ENCODE measurements at regions not wholly inside any gene's neighbourhood (a gene's known extent, or its start where the extent isn't known, plus 50 kb on each side); places are given as distances from the start of the nearest gene placed in this dataset.
A peak's percentile ranks its signal among the peaks of the same experiment; 100 is the strongest.

- H3K4me3 ChIP-seq (replicated peaks in 1 of 4; ENCODE audit: control extremely low read depth in 1 of 4, insufficient read depth in 1 of 4, low read depth in 3 of 4, low read length in 4 of 4), result peak overlapping the region in 1 of 4 experiments; percentile 30
Observed at GRCh38 chr2:147636238-147636882, 208.5 kb upstream of the ACVR2A start.

GRCh38 chr2:147634826-147635225, 210.0 kb upstream of the ACVR2A start:
- no peak for DNase-seq (ENCODE audit: low read depth in 2 of 2)

More at GRCh38 chr2:147636238-147636882, 208.5 kb upstream of the ACVR2A start:
- no peaks in the 10 kb centered on the region for H3K4me1 ChIP-seq (ENCODE audit: control insufficient read depth, extremely low read depth, insufficient read depth, low read length)
- H4K20me1 ChIP-seq (ENCODE audit: control insufficient read depth, extremely low read depth, insufficient read depth, low read length), result no peaks in the 10 kb centered on the region
- no peaks in the 10 kb centered on the region for H3K36me3 ChIP-seq (ENCODE audit: control insufficient read depth, insufficient read depth, low read length)
- no peaks in the 10 kb centered on the region for H3K27me3 ChIP-seq (ENCODE audit: control insufficient read depth, insufficient read depth, low read length)
- no peak overlapping the region for H2AFZ ChIP-seq (ENCODE audit: low read length)
- H3K9ac ChIP-seq (ENCODE audit: insufficient read depth, low read length), result no peak overlapping the region
- peak; percentile 92 for DNase-seq (ENCODE audit: low read depth in 2 of 2)
- TF ChIP-seq EZH2 (IDR thresholded peaks at IDR 0.05; ENCODE audit: low read length, missing control alignments) (no peak), CTCF (conservative IDR thresholded peaks at IDR 0.05 in 1 of 2, IDR thresholded peaks at IDR 0.05 in 1 of 2; ENCODE audit: low read depth in 1 of 2, low read length in 2 of 2) (no peak)
- H3K79me2 ChIP-seq (ENCODE audit: control insufficient read depth, insufficient read depth, low read length), result no peaks in the 10 kb centered on the region
- H3K4me2 ChIP-seq (ENCODE audit: extremely low read depth, insufficient read depth, low read length), result no peak overlapping the region
- H3K27ac ChIP-seq (ENCODE audit: insufficient read depth, low read length), result no peak overlapping the region
- no peaks in the 10 kb centered on the region for H3K9me3 ChIP-seq (ENCODE audit: control insufficient read depth, insufficient read depth, low read depth, low read length)

GRCh38 chr2:147632198-147632597, 212.6 kb upstream of the ACVR2A start:
- Histone ChIP-seq H3K27ac (ENCODE audit: insufficient read depth, low read length) (no peak overlapping the region), H2AFZ (ENCODE audit: low read length) (no peak overlapping the region), H3K9me3 (ENCODE audit: control insufficient read depth, insufficient read depth, low read depth, low read length) (no peaks in the 10 kb centered on the region), H3K9ac (ENCODE audit: insufficient read depth, low read length) (no peak overlapping the region), H3K79me2 (ENCODE audit: control insufficient read depth, insufficient read depth, low read length) (no peaks in the 10 kb centered on the region), H3K4me2 (ENCODE audit: extremely low read depth, insufficient read depth, low read length) (no peak overlapping the region), H3K36me3 (ENCODE audit: control insufficient read depth, insufficient read depth, low read length) (no peaks in the 10 kb centered on the region), H3K4me3 (replicated peaks in 1 of 4; ENCODE audit: control extremely low read depth in 1 of 4, insufficient read depth in 1 of 4, low read depth in 3 of 4, low read length in 4 of 4) (no peak overlapping the region), H4K20me1 (ENCODE audit: control insufficient read depth, extremely low read depth, insufficient read depth, low read length) (no peaks in the 10 kb centered on the region), H3K4me1 (ENCODE audit: control insufficient read depth, extremely low read depth, insufficient read depth, low read length) (no peaks in the 10 kb centered on the region), H3K27me3 (ENCODE audit: control insufficient read depth, insufficient read depth, low read length) (no peaks in the 10 kb centered on the region)
- TF ChIP-seq EZH2 (IDR thresholded peaks at IDR 0.05; ENCODE audit: low read length, missing control alignments), result no peak
- TF ChIP-seq CTCF (conservative IDR thresholded peaks at IDR 0.05 in 1 of 2, IDR thresholded peaks at IDR 0.05 in 1 of 2; ENCODE audit: low read depth in 1 of 2, low read length in 2 of 2), result no peak
- DNase-seq (ENCODE audit: low read depth in 2 of 2), result peak; percentile 7 to 35

More at GRCh38 chr2:147634826-147635225, 210.0 kb upstream of the ACVR2A start:
- Histone ChIP-seq H2AFZ (ENCODE audit: low read length) (no peak overlapping the region), H3K9me3 (ENCODE audit: control insufficient read depth, insufficient read depth, low read depth, low read length) (no peaks in the 10 kb centered on the region), H3K4me1 (ENCODE audit: control insufficient read depth, extremely low read depth, insufficient read depth, low read length) (no peaks in the 10 kb centered on the region), H3K4me3 (replicated peaks in 1 of 4; ENCODE audit: control extremely low read depth in 1 of 4, insufficient read depth in 1 of 4, low read depth in 3 of 4, low read length in 4 of 4) (no peak overlapping the region), H4K20me1 (ENCODE audit: control insufficient read depth, extremely low read depth, insufficient read depth, low read length) (no peaks in the 10 kb centered on the region), H3K27me3 (ENCODE audit: control insufficient read depth, insufficient read depth, low read length) (no peaks in the 10 kb centered on the region), H3K36me3 (ENCODE audit: control insufficient read depth, insufficient read depth, low read length) (no peaks in the 10 kb centered on the region), H3K9ac (ENCODE audit: insufficient read depth, low read length) (no peak overlapping the region), H3K27ac (ENCODE audit: insufficient read depth, low read length) (no peak overlapping the region), H3K4me2 (ENCODE audit: extremely low read depth, insufficient read depth, low read length) (no peak overlapping the region), H3K79me2 (ENCODE audit: control insufficient read depth, insufficient read depth, low read length) (no peaks in the 10 kb centered on the region)
- TF ChIP-seq CTCF (conservative IDR thresholded peaks at IDR 0.05 in 1 of 2, IDR thresholded peaks at IDR 0.05 in 1 of 2; ENCODE audit: low read depth in 1 of 2, low read length in 2 of 2) (no peak), EZH2 (IDR thresholded peaks at IDR 0.05; ENCODE audit: low read length, missing control alignments) (no peak)

Data from fibroblast of lung (primary cell).